Activated naive CD4-positive, alpha-beta T cell treated with anti-CD3 and anti-CD28 coated beads, Interleukin-2, amount 10 ng/mL, durations not matched to agents 7 days and 5 days (primary cell): ENCODE measurements at regions not wholly inside any gene's neighbourhood (a gene's known extent, or its start where the extent isn't known, plus 50 kb on each side); places are given as distances from the start of the nearest gene placed in this dataset.

Experiments used
- CTCF ChIA-PET: fragments of 350-600 bp; sonication (Branson Sonifier 250); formaldehyde crosslinking; loops from one replicate; lab custom pipeline; 2021; ENCODE audit warnings: antibody characterized with exemption; lab: Charles Lee
- DNase-seq: peaks from one replicate; pipeline ENCODE4 v3.0.0-alpha.2; 2020
- H3K27ac Mint-ChIP-seq: one replicate; pipeline ENCODE4 v1.8.0; 2021; ENCODE audit warnings: mild to moderate bottlenecking, moderate library complexity, mixed read lengths
- H3K27me3 Mint-ChIP-seq: one replicate; pipeline ENCODE4 v1.8.0; 2021; ENCODE audit warnings: mild to moderate bottlenecking, mixed read lengths
- H3K36me3 Mint-ChIP-seq: one replicate; pipeline ENCODE4 v1.8.0; 2021; ENCODE audit warnings: mixed read lengths
- H3K4me1 Mint-ChIP-seq: one replicate; pipeline ENCODE4 v1.8.0; 2021; ENCODE audit warnings: mixed read lengths
- H3K4me3 Mint-ChIP-seq: one replicate; pipeline ENCODE4 v1.8.0; 2021; ENCODE audit warnings: mild to moderate bottlenecking, moderate library complexity, mixed read lengths
- H3K9me3 Mint-ChIP-seq: one replicate; pipeline ENCODE4 v1.8.0; 2021; ENCODE audit warnings: mixed read lengths

DNA sequence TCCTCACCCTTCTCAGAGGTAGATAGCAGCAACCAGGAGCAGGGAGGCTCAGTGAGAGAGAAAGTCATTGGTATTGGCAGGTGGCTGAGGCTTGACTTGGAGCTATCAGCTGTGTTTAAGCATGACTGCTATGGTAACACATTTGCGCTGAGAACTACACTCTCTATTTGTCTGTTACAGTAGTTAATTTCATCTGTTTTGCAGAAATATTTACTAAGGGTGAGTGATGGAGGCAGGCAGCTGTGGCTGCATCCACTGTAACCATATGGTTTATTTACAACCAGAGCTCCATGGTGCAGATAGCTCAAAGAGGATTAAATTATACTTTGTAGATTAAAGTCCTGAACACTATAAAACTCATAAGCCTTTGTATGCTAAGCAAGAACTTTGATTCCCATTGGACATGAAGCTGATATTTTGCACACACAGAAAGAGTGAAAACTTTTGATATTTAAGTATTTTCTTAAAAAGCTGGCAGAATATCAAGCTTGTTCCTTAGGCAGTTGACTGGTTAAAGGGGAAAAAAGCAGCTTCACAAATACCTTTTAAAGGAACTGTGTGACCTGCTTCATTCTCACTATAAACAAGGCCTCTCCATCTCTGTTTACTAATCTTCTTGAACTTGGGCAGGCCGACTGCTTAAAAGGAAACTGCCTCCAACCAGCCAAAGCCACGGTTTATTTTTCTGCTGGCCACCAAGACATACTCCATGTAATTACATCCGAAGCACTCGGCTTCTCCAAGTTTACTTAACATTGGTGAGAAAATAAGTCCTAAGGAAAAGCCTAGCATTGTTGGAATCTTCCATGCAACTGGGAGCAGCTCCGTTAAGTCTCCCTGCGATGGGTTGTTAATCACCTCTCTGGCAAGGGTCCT lies 299.8 kb upstream of the ZFHX3 start:
- Mint-ChIP-seq H3K4me3 (no peak overlapping the region), H3K27ac (no peak overlapping the region), H3K9me3 (no peaks in the 10 kb centered on the region), H3K4me1 (no peaks in the 10 kb centered on the region), H3K36me3 (no peaks in the 10 kb centered on the region), H3K27me3 (no peaks in the 10 kb centered on the region)
- no peak for DNase-seq
- CTCF ChIA-PET = no interaction called here

DNA sequence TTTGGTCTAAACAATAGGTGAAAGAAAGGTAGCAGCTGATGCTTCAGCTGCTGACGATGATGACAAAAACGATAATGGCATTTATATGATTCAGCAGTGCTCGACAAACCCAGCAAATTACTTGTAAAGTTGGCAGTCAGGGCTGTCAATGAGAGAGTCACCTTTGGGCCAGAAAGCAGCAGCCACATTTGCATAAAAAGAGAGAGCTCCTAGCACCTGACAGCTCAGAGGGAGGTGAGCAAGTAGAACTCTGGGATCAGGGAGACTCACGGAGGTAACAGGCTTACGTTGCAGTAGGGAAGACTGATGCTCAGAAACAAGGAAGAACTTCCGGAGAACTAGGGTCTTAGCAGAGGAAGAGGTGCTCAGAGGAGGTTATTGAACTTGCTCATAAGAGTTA lies 291.9 kb upstream of the ZFHX3 start:
- H3K4me3 Mint-ChIP-seq = no peak overlapping the region
- no peaks in the 10 kb centered on the region for H3K4me1 Mint-ChIP-seq
- no peak overlapping the region for H3K27ac Mint-ChIP-seq
- no peaks in the 10 kb centered on the region for H3K36me3 Mint-ChIP-seq
- H3K9me3 Mint-ChIP-seq = peaks cover 3% of the 10 kb centered on the region
- CTCF ChIA-PET = no interaction called here
- DNase-seq = no peak
- H3K27me3 Mint-ChIP-seq = no peaks in the 10 kb centered on the region

DNA sequence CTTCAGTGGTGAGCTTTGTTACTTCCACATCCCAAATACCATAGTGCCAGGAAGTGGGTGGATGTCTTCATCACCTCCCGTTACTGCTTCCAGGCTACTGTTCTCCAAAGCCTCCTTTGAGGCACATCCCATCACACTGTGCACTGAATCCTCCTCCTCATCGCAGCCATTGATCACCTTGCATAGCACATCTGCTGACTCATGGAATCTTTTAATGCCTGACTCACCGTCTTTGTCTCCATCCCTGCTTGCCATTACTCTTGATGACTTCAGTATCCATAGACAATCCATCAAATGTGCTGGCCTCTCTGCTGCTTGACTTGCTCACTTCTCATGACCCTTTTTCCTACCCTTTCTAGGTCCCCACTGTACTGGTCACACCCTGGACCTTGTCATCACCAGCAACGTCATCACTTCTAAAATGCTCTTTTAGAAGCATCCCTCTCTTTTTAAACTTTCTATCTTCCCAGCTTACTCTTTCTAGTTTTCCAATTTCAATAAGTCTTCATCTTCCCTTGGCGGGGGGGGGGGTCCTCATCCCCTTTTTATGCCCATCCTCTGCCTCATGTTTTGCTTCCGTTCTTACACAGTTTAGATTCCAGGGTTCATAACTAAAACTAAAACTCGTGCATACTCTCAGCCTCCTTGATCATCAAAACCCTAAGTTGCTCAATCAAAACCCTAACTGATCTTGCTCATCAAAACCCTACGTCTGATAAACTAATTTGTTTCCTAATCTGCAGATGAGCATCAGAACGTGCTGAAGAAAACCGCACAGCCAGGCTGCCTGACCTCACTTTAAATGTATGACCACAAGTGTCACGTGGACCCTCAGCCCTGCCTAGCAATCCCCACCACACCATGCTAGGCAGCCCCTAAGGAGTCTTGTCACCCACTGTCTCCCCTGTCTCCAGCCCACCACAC lies 289.7 kb upstream of the ZFHX3 start:
- DNase-seq = no peak
- Mint-ChIP-seq H3K27me3 (no peaks in the 10 kb centered on the region), H3K27ac (no peak overlapping the region), H3K9me3 (peaks cover 3% of the 10 kb centered on the region), H3K4me1 (no peaks in the 10 kb centered on the region), H3K4me3 (no peak overlapping the region), H3K36me3 (no peaks in the 10 kb centered on the region)
- CTCF ChIA-PET = no interaction called here

DNA sequence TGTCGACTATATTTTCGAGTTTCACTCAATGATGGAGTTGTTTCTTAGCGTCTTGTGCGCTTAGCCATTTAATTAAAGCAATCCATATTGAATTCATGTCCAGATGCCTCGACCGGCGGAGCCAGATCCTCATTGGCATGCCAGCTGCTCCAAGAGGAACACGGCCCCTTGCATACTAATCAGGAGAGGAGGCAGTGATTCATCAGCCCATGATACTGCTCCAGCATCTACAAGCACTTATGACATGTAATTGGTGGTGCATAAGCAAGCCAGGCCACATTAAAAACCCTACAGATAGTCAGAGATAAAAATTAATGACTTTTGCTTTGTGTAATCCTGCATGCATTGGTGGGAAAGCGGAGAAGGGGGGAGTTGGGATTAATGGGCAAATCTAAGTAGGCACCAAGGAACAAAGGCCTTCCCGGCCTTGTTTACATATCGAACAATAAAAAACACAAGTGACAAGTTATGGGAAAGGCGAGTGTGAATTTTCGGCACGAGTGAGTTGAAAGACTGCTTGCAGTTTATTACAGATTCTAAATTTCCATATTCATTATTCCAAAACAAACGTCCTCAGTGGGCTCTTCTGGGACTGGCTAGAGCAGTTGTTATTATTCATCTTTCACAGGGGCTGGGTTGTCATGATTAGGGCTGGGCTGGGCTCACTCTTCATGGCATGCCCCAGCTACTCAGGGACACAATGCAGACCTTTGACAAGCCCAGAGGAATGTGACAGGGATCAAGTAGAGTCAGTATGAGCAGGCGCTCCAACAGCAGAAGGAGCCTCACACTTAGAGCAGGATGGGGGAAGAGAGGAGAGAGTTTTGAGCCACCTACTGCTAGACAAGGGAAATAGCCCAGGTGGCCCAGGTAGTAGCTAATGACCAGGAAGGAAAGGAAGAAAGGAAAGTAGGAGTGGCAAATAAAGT lies 281.7 kb upstream of the ZFHX3 start:
- H3K4me1 Mint-ChIP-seq = no peaks in the 10 kb centered on the region
- H3K4me3 Mint-ChIP-seq = no peak overlapping the region
- no peak for DNase-seq
- no peak overlapping the region for H3K27ac Mint-ChIP-seq
- no peaks in the 10 kb centered on the region for H3K9me3 Mint-ChIP-seq
- no peaks in the 10 kb centered on the region for H3K27me3 Mint-ChIP-seq
- H3K36me3 Mint-ChIP-seq = no peaks in the 10 kb centered on the region
- CTCF ChIA-PET = no interaction called here

DNA sequence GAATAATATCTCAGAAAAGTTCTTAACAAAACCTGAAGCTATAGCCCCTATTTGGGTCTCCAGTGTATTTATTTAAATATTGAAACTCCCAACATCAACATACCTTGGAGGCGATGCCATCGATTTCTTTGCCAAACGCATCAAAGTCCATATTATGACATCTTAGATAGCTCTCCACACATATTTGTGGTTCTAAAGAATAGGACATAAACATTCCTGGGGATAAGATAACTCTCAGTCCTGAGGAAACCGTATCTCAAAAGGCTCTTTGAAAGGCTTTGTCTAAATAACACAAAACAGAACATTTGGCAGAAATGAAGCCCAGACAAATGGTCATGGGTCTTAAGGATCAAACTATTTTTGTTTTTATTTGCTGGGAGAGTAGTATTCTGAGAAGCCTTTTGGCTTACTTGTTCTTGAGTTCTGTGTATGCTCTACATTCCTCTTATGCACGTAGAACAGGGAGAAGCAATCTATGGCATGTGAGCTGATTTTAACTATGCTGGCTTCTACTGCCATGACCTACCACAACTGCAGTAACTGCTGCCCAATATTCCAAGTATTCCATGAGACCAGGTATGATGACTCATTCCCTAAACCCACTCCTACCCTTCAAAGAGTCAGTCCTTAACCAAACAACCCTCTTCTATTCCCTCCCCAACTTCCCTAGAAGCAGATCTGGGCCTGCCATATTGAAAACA lies 279.0 kb upstream of the ZFHX3 start:
- Mint-ChIP-seq H3K27me3 (no peaks in the 10 kb centered on the region), H3K36me3 (no peaks in the 10 kb centered on the region), H3K27ac (no peak overlapping the region), H3K9me3 (no peaks in the 10 kb centered on the region), H3K4me1 (no peaks in the 10 kb centered on the region), H3K4me3 (no peak overlapping the region)
- CTCF ChIA-PET = no interaction called here
- DNase-seq = no peak

DNA sequence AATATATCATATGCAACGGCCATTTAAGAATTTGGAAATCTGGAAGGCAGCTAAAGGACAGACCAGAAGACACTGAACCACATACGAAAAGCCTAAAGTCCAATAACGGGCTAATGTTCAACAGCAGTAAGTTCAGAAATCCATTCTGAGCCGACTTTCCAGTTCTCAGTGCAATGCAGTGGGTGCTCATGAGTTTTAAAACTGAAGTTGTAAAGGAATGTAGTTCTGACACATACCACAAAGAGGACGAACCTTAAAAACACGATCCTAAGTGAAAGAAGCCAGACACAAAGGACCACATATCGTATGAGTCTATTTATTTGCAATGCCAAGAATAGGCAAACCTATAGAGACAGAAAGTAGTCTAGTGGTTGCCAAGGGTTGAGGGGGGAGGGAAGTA lies 278.3 kb upstream of the ZFHX3 start:
- Mint-ChIP-seq H3K27ac (no peak overlapping the region), H3K27me3 (no peaks in the 10 kb centered on the region), H3K4me1 (no peaks in the 10 kb centered on the region), H3K36me3 (no peaks in the 10 kb centered on the region), H3K9me3 (no peaks in the 10 kb centered on the region), H3K4me3 (no peak overlapping the region)
- CTCF ChIA-PET = no interaction called here
- no peak for DNase-seq

DNA sequence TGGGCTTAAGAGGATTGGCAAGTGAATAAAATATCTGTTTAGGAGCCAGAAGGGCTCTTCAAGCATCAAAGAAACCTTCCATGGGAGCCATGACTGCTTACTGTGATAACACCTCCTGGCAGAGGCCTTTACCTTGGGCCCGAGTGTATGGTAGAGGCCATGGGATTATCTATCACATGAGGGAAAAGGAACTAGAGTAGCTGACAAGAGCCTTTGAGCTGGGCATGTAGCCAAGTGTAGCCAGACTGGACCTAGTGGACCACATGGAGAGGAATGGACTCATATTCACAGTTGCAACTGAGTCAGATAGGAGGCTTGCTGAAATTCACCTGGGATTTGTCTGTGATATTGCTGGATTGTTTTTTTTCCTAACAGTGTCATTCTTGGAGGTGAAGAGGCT lies 276.0 kb upstream of the ZFHX3 start:
- no peaks in the 10 kb centered on the region for H3K36me3 Mint-ChIP-seq
- CTCF ChIA-PET = no interaction called here

DNA sequence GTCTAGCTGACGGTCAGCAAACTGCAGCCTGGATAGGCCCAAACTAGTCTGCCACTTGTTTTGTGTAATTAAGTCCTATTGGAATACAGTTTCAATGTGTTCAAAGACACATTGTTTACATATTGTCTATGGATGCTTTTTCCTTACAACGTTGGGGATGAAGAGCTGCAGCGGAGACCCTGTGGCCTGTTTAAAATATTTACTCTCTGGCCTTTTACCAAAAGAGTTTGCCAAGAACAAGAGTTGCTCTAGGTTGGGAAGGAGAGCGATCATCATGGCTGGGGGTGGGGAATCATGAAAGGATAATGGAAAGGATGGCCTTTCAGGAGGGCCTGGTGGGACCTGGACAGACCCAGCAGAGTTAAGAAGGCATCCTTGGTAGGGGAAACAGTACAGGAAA lies 274.9 kb upstream of the ZFHX3 start:
- CTCF ChIA-PET = no interaction called here
- Mint-ChIP-seq H3K27ac (no peak overlapping the region), H3K27me3 (no peaks in the 10 kb centered on the region), H3K36me3 (no peaks in the 10 kb centered on the region), H3K4me3 (no peak overlapping the region), H3K4me1 (no peaks in the 10 kb centered on the region), H3K9me3 (peaks cover 4% of the 10 kb centered on the region)
- DNase-seq = no peak

More for the DNA sequence above, 276.0 kb upstream of the ZFHX3 start:
- Mint-ChIP-seq H3K9me3 (peaks cover 4% of the 10 kb centered on the region), H3K27me3 (no peaks in the 10 kb centered on the region), H3K27ac (no peak overlapping the region), H3K4me1 (no peaks in the 10 kb centered on the region), H3K4me3 (no peak overlapping the region)
- DNase-seq = no peak

DNA sequence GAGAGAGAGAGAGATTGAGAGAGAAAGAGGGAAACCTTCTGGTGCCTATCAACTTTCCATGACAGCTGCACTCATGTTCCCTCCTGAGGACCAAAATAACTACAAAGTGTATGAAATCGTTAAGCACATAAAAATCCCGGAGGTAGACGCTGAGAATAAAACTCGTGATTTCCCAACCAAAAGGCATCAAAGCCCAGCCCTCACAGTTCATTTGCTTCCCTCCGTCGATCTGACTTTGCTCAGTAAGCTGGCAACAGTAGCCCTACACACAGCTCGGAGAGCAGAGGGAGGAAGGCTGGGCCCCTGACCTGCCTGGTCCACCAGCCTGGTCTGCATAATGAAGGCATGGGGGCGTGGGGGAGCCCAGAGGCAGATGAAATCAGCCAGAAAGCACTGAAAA lies 273.9 kb upstream of the ZFHX3 start:
- H3K9me3 Mint-ChIP-seq = peaks cover 5% of the 10 kb centered on the region
- H3K4me3 Mint-ChIP-seq = no peak overlapping the region
- no peaks in the 10 kb centered on the region for H3K27me3 Mint-ChIP-seq
- H3K27ac Mint-ChIP-seq = no peak overlapping the region
- CTCF ChIA-PET = no interaction called here
- DNase-seq = no peak
- no peaks in the 10 kb centered on the region for H3K4me1 Mint-ChIP-seq
- H3K36me3 Mint-ChIP-seq = no peaks in the 10 kb centered on the region

DNA sequence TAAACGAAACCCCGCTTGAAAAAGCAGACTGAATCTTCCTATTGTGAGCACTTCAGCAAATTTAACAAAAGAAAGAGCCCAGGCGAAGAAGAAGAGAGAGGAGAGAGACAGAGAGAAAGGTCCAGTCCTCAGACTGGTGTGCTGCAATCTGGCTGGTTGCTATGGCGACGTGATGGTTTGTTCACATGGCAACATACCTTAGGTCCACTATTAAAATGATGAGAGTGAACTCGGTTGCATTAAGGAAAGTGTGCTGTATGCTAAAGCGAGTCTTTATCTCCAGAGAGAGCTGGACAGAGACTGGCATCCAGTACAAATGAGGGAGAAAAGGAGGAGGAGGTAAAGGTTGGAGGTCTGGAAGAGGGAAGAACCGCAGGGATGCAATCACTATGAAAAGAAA lies 271.8 kb upstream of the ZFHX3 start:
- no peak for DNase-seq
- Mint-ChIP-seq H3K27ac (no peak overlapping the region), H3K27me3 (no peaks in the 10 kb centered on the region), H3K4me3 (no peak overlapping the region), H3K9me3 (peaks cover 9% of the 10 kb centered on the region), H3K4me1 (no peaks in the 10 kb centered on the region), H3K36me3 (no peaks in the 10 kb centered on the region)
- CTCF ChIA-PET = no interaction called here

DNA sequence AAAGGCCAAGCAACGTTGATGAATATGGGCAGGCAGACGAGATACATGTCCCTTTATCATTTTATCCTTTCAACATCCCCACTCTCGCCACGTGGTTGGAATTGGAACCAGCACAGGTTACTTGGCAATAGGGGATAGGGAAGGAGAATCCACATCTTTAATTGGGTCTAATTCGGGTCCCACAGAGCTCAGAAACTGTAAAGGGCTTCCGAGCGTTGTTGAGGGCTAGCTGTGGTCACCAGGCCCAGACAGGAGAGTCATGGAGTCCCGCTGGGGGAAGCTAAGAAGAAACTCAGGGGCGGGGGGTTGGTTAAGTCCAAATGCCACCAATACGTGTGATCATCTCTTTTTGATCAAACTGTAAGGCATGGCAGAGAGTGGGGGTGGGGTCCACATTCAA lies 271.3 kb upstream of the ZFHX3 start:
- Mint-ChIP-seq H3K4me1 (no peaks in the 10 kb centered on the region), H3K36me3 (no peaks in the 10 kb centered on the region), H3K27ac (no peak overlapping the region), H3K9me3 (peaks cover 9% of the 10 kb centered on the region), H3K27me3 (no peaks in the 10 kb centered on the region), H3K4me3 (no peak overlapping the region)
- CTCF ChIA-PET = no interaction called here
- no peak for DNase-seq

DNA sequence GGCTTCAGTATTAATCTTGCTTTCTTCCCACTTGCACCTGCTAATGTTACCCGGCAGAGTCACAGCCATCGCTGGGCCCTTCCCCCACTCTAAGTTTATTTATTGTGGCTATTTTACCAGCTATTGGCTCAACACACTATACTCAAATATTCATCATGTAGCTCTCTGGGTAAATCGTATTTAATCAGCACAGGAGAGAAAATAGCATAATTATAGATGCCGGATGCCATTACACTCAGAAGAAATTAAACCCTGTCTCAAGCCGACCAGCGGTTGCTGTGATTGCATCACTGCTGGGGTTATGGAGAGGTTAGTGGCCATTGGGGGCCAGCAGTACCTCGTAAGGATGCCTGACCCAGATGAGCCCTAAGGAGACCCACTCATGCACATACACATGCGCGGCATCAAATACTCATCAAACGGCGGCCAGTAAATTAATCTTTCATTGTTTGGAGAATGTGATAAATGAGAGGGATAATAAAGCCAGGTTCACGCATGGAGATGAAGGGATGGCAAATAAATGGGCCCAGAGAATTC lies 269.5 kb upstream of the ZFHX3 start:
- CTCF ChIA-PET = no interaction called here
- Mint-ChIP-seq H3K9me3 (peaks cover 12% of the 10 kb centered on the region), H3K27ac (no peak overlapping the region), H3K4me1 (no peaks in the 10 kb centered on the region), H3K36me3 (no peaks in the 10 kb centered on the region), H3K27me3 (no peaks in the 10 kb centered on the region), H3K4me3 (no peak overlapping the region)
- DNase-seq = no peak

DNA sequence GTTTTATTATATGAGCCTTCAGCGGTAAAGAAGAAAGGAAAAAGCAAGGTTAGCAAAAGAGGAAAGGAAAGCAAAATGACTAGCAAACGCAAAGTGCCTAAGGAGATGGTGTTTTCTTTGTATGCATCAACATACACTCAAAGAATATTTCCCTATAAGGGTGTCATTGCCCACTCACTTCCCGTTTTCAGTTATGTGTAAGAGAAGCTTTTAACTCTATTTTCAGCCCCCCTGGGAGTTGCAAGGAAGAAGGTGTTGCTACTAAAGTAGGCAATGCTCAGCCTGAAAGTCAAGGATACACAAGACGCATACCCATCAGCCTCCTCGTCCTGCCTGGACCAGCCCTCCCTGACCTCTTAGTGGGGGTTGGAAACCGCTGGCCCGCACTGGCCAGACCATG lies 267.7 kb upstream of the ZFHX3 start:
- CTCF ChIA-PET = no interaction called here
- no peak for DNase-seq
- Mint-ChIP-seq H3K27me3 (no peaks in the 10 kb centered on the region), H3K36me3 (no peaks in the 10 kb centered on the region), H3K27ac (no peak overlapping the region), H3K4me3 (no peak overlapping the region), H3K4me1 (no peaks in the 10 kb centered on the region), H3K9me3 (peaks cover 17% of the 10 kb centered on the region)
